ENCODE measurements at regions not wholly inside any gene's neighbourhood (a gene's known extent, or its start where the extent isn't known, plus 50 kb on each side); places are given as distances from the start of the nearest gene placed in this dataset.
"Not testable (repeated sequence)": the region's sequence is repeated elsewhere in the genome, so short reads cannot be mapped to it uniquely, and the experiment has no call there.

- DNase-seq (ENCODE audit: low spot score), result no peak
Measured at GRCh38 chr4:11700751-11701226, 272.1 kb upstream of the HS3ST1 start.

- no peak for DNase-seq (ENCODE audit: low spot score)
Measured at GRCh38 chr4:11698846-11699590, 270.3 kb upstream of the HS3ST1 start.

- DNase-seq (ENCODE audit: low spot score), result no peak
Measured at GRCh38 chr4:11698033-11698432, 269.3 kb upstream of the HS3ST1 start.

GRCh38 chr4:11693693-11694092 is 265.0 kb upstream of the HS3ST1 start:
- DNase-seq (ENCODE audit: low spot score), result no peak

GRCh38 chr4:11691236-11691635 is 262.5 kb upstream of the HS3ST1 start:
- no peak for DNase-seq (ENCODE audit: low spot score)

- DNase-seq (ENCODE audit: low spot score), result no peak
Measured at GRCh38 chr4:11687727-11688126, 259.0 kb upstream of the HS3ST1 start.

- DNase-seq (ENCODE audit: low spot score), result no peak
Measured at GRCh38 chr4:11685481-11685880, 256.8 kb upstream of the HS3ST1 start.

GRCh38 chr4:11675051-11675800 is 246.5 kb upstream of the HS3ST1 start:
- DNase-seq (ENCODE audit: low spot score), result no peak

GRCh38 chr4:11670304-11670703 is 241.6 kb upstream of the HS3ST1 start:
- DNase-seq (ENCODE audit: low spot score), result no peak

GRCh38 chr4:11669156-11669555 is 240.5 kb upstream of the HS3ST1 start:
- no peak for DNase-seq (ENCODE audit: low spot score)

- DNase-seq (ENCODE audit: low spot score), result no peak
Measured at GRCh38 chr4:11663114-11663513, 234.4 kb upstream of the HS3ST1 start.

GRCh38 chr4:11650801-11651596 is 222.3 kb upstream of the HS3ST1 start:
- no peak for DNase-seq (ENCODE audit: low spot score)

- no peak for DNase-seq (ENCODE audit: low spot score)
Measured at GRCh38 chr4:11647433-11647832, 218.7 kb upstream of the HS3ST1 start.

- DNase-seq (ENCODE audit: low spot score), result not testable (repeated sequence)
Measured at GRCh38 chr4:11643081-11643480, 214.4 kb upstream of the HS3ST1 start.

GRCh38 chr4:11640584-11640983 is 211.9 kb upstream of the HS3ST1 start:
- DNase-seq (ENCODE audit: low spot score), result no peak

GRCh38 chr4:11636551-11636950 is 207.9 kb upstream of the HS3ST1 start:
- no peak for DNase-seq (ENCODE audit: low spot score)

GRCh38 chr4:11636031-11636430 is 207.3 kb upstream of the HS3ST1 start:
- no peak for DNase-seq (ENCODE audit: low spot score)

- no peak for DNase-seq (ENCODE audit: low spot score)
Measured at GRCh38 chr4:11635342-11635741, 206.6 kb upstream of the HS3ST1 start.

- no peak for DNase-seq (ENCODE audit: low spot score)
Measured at GRCh38 chr4:11634283-11634682, 205.6 kb upstream of the HS3ST1 start.

- no peak for DNase-seq (ENCODE audit: low spot score)
Measured at GRCh38 chr4:11633430-11633829, 204.7 kb upstream of the HS3ST1 start.

GRCh38 chr4:11632483-11632882 is 203.8 kb upstream of the HS3ST1 start:
- no peak for DNase-seq (ENCODE audit: low spot score)

GRCh38 chr4:11632025-11632424 is 203.3 kb upstream of the HS3ST1 start:
- DNase-seq (ENCODE audit: low spot score), result no peak

GRCh38 chr4:11631416-11631815 is 202.7 kb upstream of the HS3ST1 start:
- DNase-seq (ENCODE audit: low spot score), result no peak
